MCF 10A (cell line): ENCODE measurements at regions not wholly inside any gene's neighbourhood (a gene's known extent, or its start where the extent isn't known, plus 50 kb on each side); places are given as distances from the start of the nearest gene placed in this dataset.

Experiments
- BruUV-seq: library from RNA; stranded (reverse); fragments of 400-500 nt; replicated peaks from 2 replicates; lab custom pipeline; 2021; lab: Mats Ljungman, UMichigan
- CTCF ChIA-PET: fragments of 300-600 bp; sonication (Branson Sonifier 250); formaldehyde crosslinking; extraction: SDS; loops from one replicate; lab custom pipeline; 2021; ENCODE audit warnings: antibody characterized with exemption, inconsistent platforms; lab: Yijun Ruan, JAX
- POLR2A ChIA-PET: fragments of 300-600, 350-650 bp; sonication (Branson Sonifier 250); formaldehyde crosslinking; extraction: SDS; loops from one replicate; lab custom pipeline; 2020; ENCODE audit warnings: antibody characterized with exemption, inconsistent platforms; lab: Yijun Ruan, JAX
- DNase-seq: peaks from one replicate; pipeline ENCODE4 v3.0.0-alpha.2; 2018; ENCODE audit not compliant: unreplicated experiment
- H3K27ac Mint-ChIP-seq: one replicate; pipeline ENCODE4 v1.8.0; 2022; ENCODE audit warnings: mild to moderate bottlenecking, low read depth, mixed read lengths; ENCODE audit not compliant: unreplicated experiment
- H3K27me3 Mint-ChIP-seq: one replicate; pipeline ENCODE4 v1.8.0; 2022; ENCODE audit warnings: mixed read lengths; ENCODE audit not compliant: insufficient read depth, unreplicated experiment
- H3K36me3 Mint-ChIP-seq: one replicate; pipeline ENCODE4 v1.8.0; 2022; ENCODE audit warnings: mild to moderate bottlenecking, moderate library complexity, mixed read lengths; ENCODE audit not compliant: insufficient read depth, unreplicated experiment
- H3K4me1 Mint-ChIP-seq: one replicate; pipeline ENCODE4 v1.8.0; 2022; ENCODE audit warnings: mixed read lengths; ENCODE audit not compliant: insufficient read depth, unreplicated experiment
- H3K4me3 Mint-ChIP-seq: one replicate; pipeline ENCODE4 v1.8.0; 2022; ENCODE audit warnings: mild to moderate bottlenecking, moderate library complexity, mixed read lengths; ENCODE audit not compliant: unreplicated experiment
- H3K9me3 Mint-ChIP-seq: one replicate; pipeline ENCODE4 v1.8.0; 2022; ENCODE audit warnings: mixed read lengths; ENCODE audit not compliant: unreplicated experiment
- intact Hi-C: fragments of 100-400 bp; cut with micrococcal nuclease; formaldehyde crosslinking; loops from 2 replicates; pipeline ENCODE4 v1.14.1; 2022
- TF ChIP-seq, protein P1 (sequence below): fragments of 200-600 bp; IDR thresholded peaks from one replicate; pipeline ENCODE4 v1.8.0; 2022; ENCODE audit warnings: antibody characterized with exemption, mild to moderate bottlenecking; ENCODE audit not compliant: unreplicated experiment

DNA sequence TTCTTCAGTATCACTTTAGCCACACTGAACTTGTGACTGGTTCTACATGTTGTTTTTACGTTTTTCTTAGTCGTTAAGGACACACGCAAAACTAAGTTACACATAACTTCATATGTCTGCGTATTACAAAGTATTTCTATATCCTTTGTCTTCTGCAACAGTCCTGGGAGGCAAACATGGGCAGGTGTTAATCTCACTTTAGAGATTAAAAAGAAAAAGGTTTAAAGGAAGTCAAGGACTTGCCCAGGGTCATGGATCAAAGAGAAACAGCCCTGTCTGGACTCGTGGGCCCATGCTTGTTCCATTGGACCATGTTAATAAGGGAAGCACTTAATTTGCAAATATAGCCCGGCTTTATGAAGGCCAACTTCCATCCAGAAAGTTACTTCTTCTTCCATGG is 98.6 kb upstream of the LPP start:
- no TSS peak for BruUV-seq
- Mint-ChIP-seq H3K9me3 (no peaks in the 10 kb centered on the region), H3K4me1 (peaks cover 12% of the 10 kb centered on the region), H3K27me3 (no peaks in the 10 kb centered on the region), H3K36me3 (no peaks in the 10 kb centered on the region), H3K4me3 (no peak overlapping the region), H3K27ac (no peak overlapping the region)
- DNase-seq = no peak
- TF ChIP-seq, protein P1, sequence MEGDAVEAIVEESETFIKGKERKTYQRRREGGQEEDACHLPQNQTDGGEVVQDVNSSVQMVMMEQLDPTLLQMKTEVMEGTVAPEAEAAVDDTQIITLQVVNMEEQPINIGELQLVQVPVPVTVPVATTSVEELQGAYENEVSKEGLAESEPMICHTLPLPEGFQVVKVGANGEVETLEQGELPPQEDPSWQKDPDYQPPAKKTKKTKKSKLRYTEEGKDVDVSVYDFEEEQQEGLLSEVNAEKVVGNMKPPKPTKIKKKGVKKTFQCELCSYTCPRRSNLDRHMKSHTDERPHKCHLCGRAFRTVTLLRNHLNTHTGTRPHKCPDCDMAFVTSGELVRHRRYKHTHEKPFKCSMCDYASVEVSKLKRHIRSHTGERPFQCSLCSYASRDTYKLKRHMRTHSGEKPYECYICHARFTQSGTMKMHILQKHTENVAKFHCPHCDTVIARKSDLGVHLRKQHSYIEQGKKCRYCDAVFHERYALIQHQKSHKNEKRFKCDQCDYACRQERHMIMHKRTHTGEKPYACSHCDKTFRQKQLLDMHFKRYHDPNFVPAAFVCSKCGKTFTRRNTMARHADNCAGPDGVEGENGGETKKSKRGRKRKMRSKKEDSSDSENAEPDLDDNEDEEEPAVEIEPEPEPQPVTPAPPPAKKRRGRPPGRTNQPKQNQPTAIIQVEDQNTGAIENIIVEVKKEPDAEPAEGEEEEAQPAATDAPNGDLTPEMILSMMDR = no peak
- intact Hi-C loops = no loop called here
- CTCF ChIA-PET = interaction anchor here (1.0 kb wide), 1 partner anchor 308 kb away, joined by 3 read pairs; no protein-coding TSS in a partner anchor
- POLR2A ChIA-PET = no interaction called here

GRCh38 chr3:188057124-188057523 is 96.8 kb upstream of the LPP start:
- no peaks in the 10 kb centered on the region for H3K36me3 Mint-ChIP-seq
- H3K4me1 Mint-ChIP-seq = peaks cover 24% of the 10 kb centered on the region
- CTCF ChIA-PET = no interaction called here
- H3K9me3 Mint-ChIP-seq = no peaks in the 10 kb centered on the region
- no TSS peak for BruUV-seq
- no peak for DNase-seq
- no peak overlapping the region for H3K27ac Mint-ChIP-seq
- TF ChIP-seq, protein P1 = no peak
- no peak overlapping the region for H3K4me3 Mint-ChIP-seq
- H3K27me3 Mint-ChIP-seq = no peaks in the 10 kb centered on the region
- POLR2A ChIA-PET = no interaction called here
- intact Hi-C loops = no loop called here

- H3K4me1 Mint-ChIP-seq = peaks cover 17% of the 10 kb centered on the region
- no TSS peak for BruUV-seq
- intact Hi-C loops = no loop called here
- no peak overlapping the region for H3K4me3 Mint-ChIP-seq
- TF ChIP-seq, protein P1 = no peak
- no peak for DNase-seq
- H3K36me3 Mint-ChIP-seq = no peaks in the 10 kb centered on the region
- no peaks in the 10 kb centered on the region for H3K9me3 Mint-ChIP-seq
- no peaks in the 10 kb centered on the region for H3K27me3 Mint-ChIP-seq
- no peak overlapping the region for H3K27ac Mint-ChIP-seq
- ChIA-PET POLR2A (interaction anchor here (0.6 to 2.7 kb wide), 4 partner anchors 8 to 315 kb away, joined by 3 to 7 read pairs (median 4); no protein-coding TSS in a partner anchor), CTCF (interaction anchor here (0.5 to 0.8 kb wide), 4 partner anchors 47 to 1000 kb away, joined by 3 to 4 read pairs (median 4); no protein-coding TSS in a partner anchor)
Measured at GRCh38 chr3:188058569-188059184, 95.3 kb upstream of the LPP start.

GRCh38 chr3:188059351-188059750 is 94.6 kb upstream of the LPP start:
- Mint-ChIP-seq H3K27me3 (no peaks in the 10 kb centered on the region), H3K9me3 (no peaks in the 10 kb centered on the region), H3K4me1 (peaks cover 17% of the 10 kb centered on the region), H3K36me3 (no peaks in the 10 kb centered on the region), H3K4me3 (no peak overlapping the region), H3K27ac (no peak overlapping the region)
- CTCF ChIA-PET = interaction anchor here (0.6 to 1.3 kb wide), 4 partner anchors 86 to 321 kb away, joined by 3 to 4 read pairs (median 3); no protein-coding TSS in a partner anchor
- no TSS peak for BruUV-seq
- DNase-seq = no peak
- intact Hi-C loops = no loop called here
- TF ChIP-seq, protein P1 = no peak
- POLR2A ChIA-PET = interaction anchor here (0.7 to 2.7 kb wide), 5 partner anchors 9 to 315 kb away, joined by 3 to 8 read pairs (median 6); partner anchors contain the start of genes BCL6 and LPP
